Brain microvascular endothelial cell (primary cell): ENCODE measurements at regions not wholly inside any gene's neighbourhood (a gene's known extent, or its start where the extent isn't known, plus 50 kb on each side); places are given as distances from the start of the nearest gene placed in this dataset.

ENCODE experiments used
- DNase-seq: peaks from one replicate; pipeline ENCODE4 v3.0.0-alpha.2; 2020
- H3K27ac ChIP-seq: fragments of 250-450 bp; sonication (Bioruptor Pico); 2 replicates; pipeline ENCODE4 v1.5.1; 2020; ENCODE audit warnings: mild to moderate bottlenecking, moderate library complexity
- H3K27me3 ChIP-seq: fragments of 250-450 bp; sonication (Bioruptor Pico); replicated peaks from 2 replicates; pipeline ENCODE4 v1.5.1; 2020; ENCODE audit warnings: mild to moderate bottlenecking
- H3K36me3 ChIP-seq: fragments of 250-450 bp; sonication (Bioruptor Pico); replicated peaks from 2 replicates; pipeline ENCODE4 v1.5.1; 2020; ENCODE audit warnings: mild to moderate bottlenecking
- H3K4me3 ChIP-seq: 2 replicates; pipeline ENCODE4 v1.5.1; 2011; ENCODE audit warnings: low read depth, mild to moderate bottlenecking, control low read depth, low read length, moderate library complexity
- in situ Hi-C: cut with HindIII; loops from 2 replicates; pipeline ENCODE4 v1.10.0; 2017; ENCODE audit warnings: low sequenced_read_pairs, low pct_ligation_motif_present
- TF ChIP-seq, protein P1 (sequence below): IDR thresholded peaks from 2 replicates; pipeline ENCODE4 v1.5.1; 2011; ENCODE audit warnings: low read depth, mild to moderate bottlenecking, moderate library complexity, low read length, control low read depth, inconsistent platforms; ENCODE audit errors: missing control alignments

GRCh38 chr3:43783987-43784639, 93.4 kb downstream of the ABHD5 start:
- Histone ChIP-seq H3K27me3 (no peaks in the 10 kb centered on the region), H3K36me3 (no peaks in the 10 kb centered on the region), H3K4me3 (no peak overlapping the region), H3K27ac (no peak overlapping the region)
- TF ChIP-seq, protein P1, sequence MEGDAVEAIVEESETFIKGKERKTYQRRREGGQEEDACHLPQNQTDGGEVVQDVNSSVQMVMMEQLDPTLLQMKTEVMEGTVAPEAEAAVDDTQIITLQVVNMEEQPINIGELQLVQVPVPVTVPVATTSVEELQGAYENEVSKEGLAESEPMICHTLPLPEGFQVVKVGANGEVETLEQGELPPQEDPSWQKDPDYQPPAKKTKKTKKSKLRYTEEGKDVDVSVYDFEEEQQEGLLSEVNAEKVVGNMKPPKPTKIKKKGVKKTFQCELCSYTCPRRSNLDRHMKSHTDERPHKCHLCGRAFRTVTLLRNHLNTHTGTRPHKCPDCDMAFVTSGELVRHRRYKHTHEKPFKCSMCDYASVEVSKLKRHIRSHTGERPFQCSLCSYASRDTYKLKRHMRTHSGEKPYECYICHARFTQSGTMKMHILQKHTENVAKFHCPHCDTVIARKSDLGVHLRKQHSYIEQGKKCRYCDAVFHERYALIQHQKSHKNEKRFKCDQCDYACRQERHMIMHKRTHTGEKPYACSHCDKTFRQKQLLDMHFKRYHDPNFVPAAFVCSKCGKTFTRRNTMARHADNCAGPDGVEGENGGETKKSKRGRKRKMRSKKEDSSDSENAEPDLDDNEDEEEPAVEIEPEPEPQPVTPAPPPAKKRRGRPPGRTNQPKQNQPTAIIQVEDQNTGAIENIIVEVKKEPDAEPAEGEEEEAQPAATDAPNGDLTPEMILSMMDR, result no peak
- in situ Hi-C loops, result no loop called here
- DNase-seq, result no peak

GRCh38 chr3:43784640-43785011, 93.9 kb downstream of the ABHD5 start:
- TF ChIP-seq, protein P1, result no peak
- Histone ChIP-seq H3K27ac (no peak overlapping the region), H3K4me3 (no peak overlapping the region), H3K36me3 (no peaks in the 10 kb centered on the region), H3K27me3 (no peaks in the 10 kb centered on the region)
- DNase-seq, result no peak
- in situ Hi-C loops, result no loop called here

DNA sequence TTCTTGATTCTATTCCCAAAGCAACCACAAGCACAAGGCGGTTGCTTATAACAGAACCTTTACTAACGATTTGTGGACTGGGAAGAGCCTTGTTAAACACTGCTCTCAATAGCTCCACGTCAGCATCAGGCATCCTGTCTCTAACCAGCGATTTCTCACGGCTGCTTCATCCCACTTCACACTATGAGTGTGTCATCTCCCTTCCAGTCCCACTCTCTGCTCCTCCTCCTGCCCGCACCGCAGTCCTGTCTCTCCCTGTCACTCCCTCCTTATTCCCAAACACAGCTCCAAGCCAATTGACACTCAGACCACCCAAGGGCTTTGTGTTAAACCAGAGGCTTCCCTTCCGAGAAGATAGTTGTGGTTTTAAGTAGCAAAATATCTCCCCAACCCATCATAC, 94.8 kb downstream of the ABHD5 start:
- TF ChIP-seq, protein P1, result no peak
- no peaks in the 10 kb centered on the region for H3K36me3 ChIP-seq
- in situ Hi-C loops, result no loop called here
- no peak overlapping the region for H3K27ac ChIP-seq
- DNase-seq, result no peak
- no peak overlapping the region for H3K4me3 ChIP-seq
- no peaks in the 10 kb centered on the region for H3K27me3 ChIP-seq

DNA sequence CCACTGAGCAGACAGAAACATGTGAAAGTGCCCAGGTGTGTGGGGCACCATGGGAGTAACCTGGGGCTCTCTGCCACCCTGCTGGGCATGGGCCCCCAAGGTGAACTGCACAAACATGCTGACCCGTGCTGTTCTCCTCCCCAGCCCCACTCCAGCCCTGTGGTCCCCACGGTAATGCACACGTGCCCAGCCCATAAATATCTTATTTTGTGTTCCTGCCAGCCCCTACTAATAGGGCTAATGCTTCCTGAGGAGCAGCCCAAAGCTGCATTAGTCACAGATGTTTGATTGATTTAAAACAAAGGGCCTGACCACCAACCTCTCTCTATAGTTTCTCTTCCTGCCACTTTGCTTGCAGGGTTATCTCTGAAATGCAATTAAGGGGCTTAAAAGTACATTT, 95.4 kb downstream of the ABHD5 start:
- DNase-seq, result no peak
- Histone ChIP-seq H3K36me3 (no peaks in the 10 kb centered on the region), H3K27ac (no peak overlapping the region), H3K4me3 (no peak overlapping the region), H3K27me3 (peaks cover under 1% of the 10 kb centered on the region)
- TF ChIP-seq, protein P1, result no peak
- in situ Hi-C loops, result no loop called here

GRCh38 chr3:43786526-43787305, 96.0 kb downstream of the ABHD5 start:
- Histone ChIP-seq H3K4me3 (no peak overlapping the region), H3K27ac (no peak overlapping the region), H3K27me3 (peaks cover 2% of the 10 kb centered on the region), H3K36me3 (no peaks in the 10 kb centered on the region)
- in situ Hi-C loops, result no loop called here
- DNase-seq, result no peak
- TF ChIP-seq, protein P1, result no peak
